K562 (cell line): ENCODE measurements at regions not wholly inside any gene's neighbourhood (a gene's known extent, or its start where the extent isn't known, plus 50 kb on each side); places are given as distances from the start of the nearest gene placed in this dataset.

Source experiments
- ATAC-seq: fragments of 200-7000 bp; cut with Tn5 transposase; 3 replicates; pipeline ENCODE4 v1.9.1; 2020; ENCODE audit warnings: moderate library complexity
- BruUV-seq: library from RNA; stranded (reverse); fragments of 400-500 nt; replicated peaks from 2 replicates; lab custom pipeline; 2021; lab: Mats Ljungman, UMichigan
- CTCF ChIA-PET: fragments of 300-600 bp; formaldehyde crosslinking; extraction: SDS; loops from one replicate; lab custom pipeline; 2021; ENCODE audit warnings: low intra/inter-chr PET ratio; lab: Yijun Ruan, JAX
- POLR2A ChIA-PET: fragments of 300-600, 350-650 bp; sonication (Branson Sonifier 250); formaldehyde crosslinking; extraction: SDS; loops from one replicate; lab custom pipeline; 2021; ENCODE audit warnings: antibody characterized with exemption, inconsistent platforms; lab: Yijun Ruan, JAX
- DNase-seq, 4 experiments: peaks; one replicate each; pipeline versions ENCODE4 v3.0.0 to v3.0.0-alpha.2; 2011 to 2018; ENCODE audit warnings: low spot score in 3 of 4, mixed read lengths in 3 of 4; ENCODE audit errors: extremely low read depth in 1 of 4
- FAIRE-seq: peaks from 2 replicates; lab custom pipeline; 2011; peaks lifted over from hg19 to GRCh38; lab: Jason Lieb, UNC
- H2AFZ ChIP-seq: 2 replicates; pipeline ENCODE4 v1.6.0; 2011; ENCODE audit warnings: low read depth, low read length, control low read depth, inconsistent platforms
- H3K27ac ChIP-seq: fragments of 200-600 bp; 3 replicates; pipeline ENCODE4 v1.8.0; 2011; ENCODE audit warnings: low read depth, mild to moderate bottlenecking, control low read depth, inconsistent platforms, low read length, moderate library complexity, mixed read lengths; ENCODE audit errors: extremely low read depth
- H3K27me3 ChIP-seq, 2 experiments: fragments of 300-600 bp in 1 of 2; 2 replicates in 1 of 2; 3 replicates in 1 of 2; pipeline versions ENCODE4 v1.6.0 to v1.8.0; 2011; ENCODE audit warnings: inconsistent platforms in 2 of 2, low read length in 2 of 2, mild to moderate bottlenecking in 1 of 2, mixed read lengths in 1 of 2, moderate library complexity in 1 of 2; ENCODE audit not compliant: control insufficient read depth in 2 of 2, insufficient read depth in 2 of 2
- H3K36me3 ChIP-seq: fragments of 300-600 bp; 3 replicates; pipeline ENCODE4 v1.8.0; 2011; ENCODE audit warnings: mild to moderate bottlenecking, low read length, inconsistent platforms; ENCODE audit not compliant: control insufficient read depth, insufficient read depth
- H3K4me1 ChIP-seq, 2 experiments: fragments of 200-600 bp in 1 of 2; replicated peaks in 1 of 2; 2 replicates in 1 of 2; 3 replicates in 1 of 2; pipeline versions ENCODE4 v1.5.1 to v1.8.0; 2011; ENCODE audit warnings: inconsistent platforms in 2 of 2, low read length in 2 of 2, mild to moderate bottlenecking in 1 of 2, mixed read lengths in 1 of 2, moderate library complexity in 1 of 2; ENCODE audit not compliant: control insufficient read depth in 2 of 2, insufficient read depth in 2 of 2
- H3K4me2 ChIP-seq: 2 replicates; pipeline ENCODE4 v1.6.1; 2011; ENCODE audit warnings: low read length, control low read depth, inconsistent platforms, mixed read lengths; ENCODE audit not compliant: insufficient read depth
- H3K4me3 ChIP-seq: fragments of 200-600 bp; sonication (generic), shearing (Covaris generic); 2 replicates; pipeline ENCODE4 v1.5.1; 2016; ENCODE audit warnings: control low read depth, inconsistent platforms
- H3K79me2 ChIP-seq: fragments of 200-600 bp; 3 replicates; pipeline ENCODE4 v1.8.0; 2011; ENCODE audit warnings: low read length, inconsistent platforms; ENCODE audit not compliant: control insufficient read depth, insufficient read depth
- H3K9ac ChIP-seq, 2 experiments: 2 replicates each; pipeline versions ENCODE4 v1.6.0 to v1.6.1; 2011; ENCODE audit warnings: low read depth in 2 of 2, low read length in 2 of 2, control low read depth in 1 of 2, inconsistent platforms in 1 of 2, mild to moderate bottlenecking in 1 of 2, mixed read lengths in 1 of 2; ENCODE audit not compliant: insufficient read depth in 1 of 2
- H3K9me1 ChIP-seq: one replicate; pipeline ENCODE4 v1.6.0; 2011; ENCODE audit warnings: inconsistent platforms, mild to moderate bottlenecking, low read length, moderate library complexity; ENCODE audit not compliant: control insufficient read depth, insufficient read depth
- H3K9me3 ChIP-seq: replicated peaks from 2 replicates; pipeline ENCODE4 v1.5.1; 2011; ENCODE audit warnings: low read depth, low read length, inconsistent platforms; ENCODE audit not compliant: control insufficient read depth, insufficient read depth
- H4K20me1 ChIP-seq: replicated peaks from 2 replicates; pipeline ENCODE4 v1.6.1; 2011; ENCODE audit warnings: low read length, inconsistent platforms, mixed read lengths; ENCODE audit not compliant: control insufficient read depth, insufficient read depth
- ATF1 ChIP-seq, 2 experiments: fragments of 450-650 bp in 1 of 2; IDR thresholded peaks; 2 replicates each; pipeline ENCODE4 v1.6.1; 2016; ENCODE audit warnings: missing compliant biosample characterization in 1 of 2, missing genetic modification characterization in 1 of 2
- PHTF2 ChIP-seq: fragments of 250-450 bp; sonication (Bioruptor Pico); IDR thresholded peaks from 2 replicates; pipeline ENCODE4 v1.5.0; 2021; ENCODE audit warnings: mild to moderate bottlenecking
- TCF7 ChIP-seq: sonication (generic); IDR thresholded peaks from 2 replicates; pipeline ENCODE4 v1.6.1; 2016; ENCODE audit warnings: antibody characterized with exemption, borderline replicate concordance
- TGIF2 ChIP-seq: sonication (generic); formaldehyde crosslinking; IDR thresholded peaks from 2 replicates; pipeline ENCODE4 v1.8.1; 2022; ENCODE audit warnings: mild to moderate bottlenecking, missing genetic modification reagents, moderate library complexity
- ZNF408 ChIP-seq: fragments of 250-450 bp; sonication (Bioruptor Pico); IDR thresholded peaks from 2 replicates; pipeline ENCODE4 v1.4.0; 2020; ENCODE audit warnings: low read depth, mild to moderate bottlenecking, moderate library complexity
- WGBS: fragments of 100-300 bp; shearing (Covaris generic); methylation state at CpG from one replicate; pipeline ENCODE4 v1.1.6; 2016; ENCODE audit warnings: low coverage, mixed read lengths; ENCODE audit not compliant: insufficient coverage; ENCODE audit errors: missing lambda C conversion rate; 5-methylcytosine and 5-hydroxymethylcytosine counted together
- in situ Hi-C: fragments of 300-500 bp; cut with MboI; formaldehyde crosslinking; loops from 4 replicates; pipeline ENCODE4 v1.15.0; 2018; ENCODE audit warnings: inconsistent platforms, mixed read lengths
- intact Hi-C: fragments of 100-400 bp; cut with micrococcal nuclease; formaldehyde crosslinking; loops from 2 replicates; pipeline ENCODE4 v1.14.2; 2022
- TF ChIP-seq, protein P1 (sequence below): fragments of 250-450 bp; sonication (Bioruptor Pico); IDR thresholded peaks from 2 replicates; pipeline ENCODE4 v1.8.0; 2022; ENCODE audit warnings: inconsistent platforms
- TF ChIP-seq, protein P2 (sequence below), 3 experiments: IDR thresholded peaks in 2 of 3; conservative IDR thresholded peaks in 1 of 3; 2 replicates each; pipeline ENCODE4 v1.5.1; 2011 to 2012; ENCODE audit warnings: low read length in 3 of 3, mild to moderate bottlenecking in 3 of 3, control low read depth in 2 of 3, improper control_type of control experiment in 1 of 3, inconsistent platforms in 1 of 3, low read depth in 1 of 3, mixed read lengths in 1 of 3, moderate library complexity in 1 of 3; ENCODE audit not compliant: insufficient read depth in 2 of 3
- TF ChIP-seq, protein P3 (sequence below): IDR thresholded peaks from 2 replicates; pipeline ENCODE4 v1.6.1; 2014; ENCODE audit warnings: antibody characterized with exemption

DNA sequence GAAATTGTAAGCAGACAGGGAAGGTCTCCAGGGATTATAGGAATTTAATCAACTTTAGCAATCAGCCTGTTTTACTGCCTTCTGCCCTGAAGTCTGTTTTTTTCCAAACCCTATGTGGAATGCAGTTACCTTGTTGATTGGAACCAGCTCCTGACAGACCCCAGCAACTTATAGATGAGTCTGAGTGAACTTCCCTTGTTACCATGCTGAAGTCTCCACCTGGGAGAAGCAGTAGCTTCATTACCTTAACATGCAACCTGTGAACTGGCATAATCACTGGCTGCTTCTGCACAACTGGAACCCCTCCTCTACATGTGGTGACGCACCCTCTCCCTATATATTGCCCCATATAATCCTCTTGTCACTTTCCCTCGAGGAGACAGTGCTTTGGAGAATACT, 226.3 kb upstream of the SPOPL start (continued):
- TF ChIP-seq, protein P1, sequence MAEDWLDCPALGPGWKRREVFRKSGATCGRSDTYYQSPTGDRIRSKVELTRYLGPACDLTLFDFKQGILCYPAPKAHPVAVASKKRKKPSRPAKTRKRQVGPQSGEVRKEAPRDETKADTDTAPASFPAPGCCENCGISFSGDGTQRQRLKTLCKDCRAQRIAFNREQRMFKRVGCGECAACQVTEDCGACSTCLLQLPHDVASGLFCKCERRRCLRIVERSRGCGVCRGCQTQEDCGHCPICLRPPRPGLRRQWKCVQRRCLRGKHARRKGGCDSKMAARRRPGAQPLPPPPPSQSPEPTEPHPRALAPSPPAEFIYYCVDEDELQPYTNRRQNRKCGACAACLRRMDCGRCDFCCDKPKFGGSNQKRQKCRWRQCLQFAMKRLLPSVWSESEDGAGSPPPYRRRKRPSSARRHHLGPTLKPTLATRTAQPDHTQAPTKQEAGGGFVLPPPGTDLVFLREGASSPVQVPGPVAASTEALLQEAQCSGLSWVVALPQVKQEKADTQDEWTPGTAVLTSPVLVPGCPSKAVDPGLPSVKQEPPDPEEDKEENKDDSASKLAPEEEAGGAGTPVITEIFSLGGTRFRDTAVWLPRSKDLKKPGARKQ (CRISPR knock-in tag): no peak
- TF ChIP-seq ZNF408 (CRISPR knock-in tag): no peak

DNA sequence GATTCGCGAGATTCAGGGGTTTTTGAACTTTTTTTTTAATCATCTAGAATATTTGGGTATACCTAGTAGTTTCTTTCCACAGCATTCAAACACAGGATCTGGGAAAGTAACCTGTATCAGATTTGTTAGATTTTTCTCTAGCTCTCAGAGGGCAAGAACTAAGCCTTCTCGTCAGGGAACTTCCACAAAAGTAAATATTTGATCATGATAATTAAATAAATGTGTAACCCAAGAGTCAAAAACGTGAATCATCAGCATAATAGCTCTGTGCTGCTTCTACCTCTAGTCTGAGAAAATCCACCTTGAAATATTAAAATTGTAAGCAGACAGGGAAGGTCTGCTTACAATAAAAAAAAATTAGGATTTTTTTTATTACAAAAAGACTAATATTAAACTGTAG, 225.7 kb upstream of the SPOPL start:
- DNase-seq (no peak), FAIRE-seq (no peak), ATAC-seq (no peak)
- Histone ChIP-seq H3K9me3 (no peaks in the 10 kb centered on the region), H3K4me1 (peaks cover 0 to 3% of the 10 kb centered on the region in 2 experiments; a peak in 1 of 5 replicates), H3K27ac (no peak overlapping the region), H3K9ac (no peak overlapping the region), H2AFZ (no peak overlapping the region), H3K4me3 (no peak overlapping the region), H3K36me3 (no peaks in the 10 kb centered on the region), H3K79me2 (no peaks in the 10 kb centered on the region), H4K20me1 (no peaks in the 10 kb centered on the region), H3K4me2 (no peak overlapping the region), H3K9me1 (no peaks in the 10 kb centered on the region), H3K27me3 (no peaks in the 10 kb centered on the region)
- WGBS: 0% methylated on average over 4 of the region's 4 CpGs
- TF ChIP-seq TGIF2 (no peak), PHTF2 (CRISPR knock-in tag) (no peak), ATF1 (CRISPR knock-in tag; IDR thresholded peaks at IDR 0.05) (no peak), ATF1 (tag; IDR thresholded peaks at IDR 0.05) (no peak), TCF7 (no peak)
- TF ChIP-seq, protein P2, sequence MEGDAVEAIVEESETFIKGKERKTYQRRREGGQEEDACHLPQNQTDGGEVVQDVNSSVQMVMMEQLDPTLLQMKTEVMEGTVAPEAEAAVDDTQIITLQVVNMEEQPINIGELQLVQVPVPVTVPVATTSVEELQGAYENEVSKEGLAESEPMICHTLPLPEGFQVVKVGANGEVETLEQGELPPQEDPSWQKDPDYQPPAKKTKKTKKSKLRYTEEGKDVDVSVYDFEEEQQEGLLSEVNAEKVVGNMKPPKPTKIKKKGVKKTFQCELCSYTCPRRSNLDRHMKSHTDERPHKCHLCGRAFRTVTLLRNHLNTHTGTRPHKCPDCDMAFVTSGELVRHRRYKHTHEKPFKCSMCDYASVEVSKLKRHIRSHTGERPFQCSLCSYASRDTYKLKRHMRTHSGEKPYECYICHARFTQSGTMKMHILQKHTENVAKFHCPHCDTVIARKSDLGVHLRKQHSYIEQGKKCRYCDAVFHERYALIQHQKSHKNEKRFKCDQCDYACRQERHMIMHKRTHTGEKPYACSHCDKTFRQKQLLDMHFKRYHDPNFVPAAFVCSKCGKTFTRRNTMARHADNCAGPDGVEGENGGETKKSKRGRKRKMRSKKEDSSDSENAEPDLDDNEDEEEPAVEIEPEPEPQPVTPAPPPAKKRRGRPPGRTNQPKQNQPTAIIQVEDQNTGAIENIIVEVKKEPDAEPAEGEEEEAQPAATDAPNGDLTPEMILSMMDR (IDR thresholded peaks at IDR 0.05 in 2 of 3, conservative IDR thresholded peaks at IDR 0.05 in 1 of 3; ENCODE audit: insufficient read depth in 2 of 3, low read depth in 1 of 3, low read length in 3 of 3): no peak
- TF ChIP-seq, protein P3, sequence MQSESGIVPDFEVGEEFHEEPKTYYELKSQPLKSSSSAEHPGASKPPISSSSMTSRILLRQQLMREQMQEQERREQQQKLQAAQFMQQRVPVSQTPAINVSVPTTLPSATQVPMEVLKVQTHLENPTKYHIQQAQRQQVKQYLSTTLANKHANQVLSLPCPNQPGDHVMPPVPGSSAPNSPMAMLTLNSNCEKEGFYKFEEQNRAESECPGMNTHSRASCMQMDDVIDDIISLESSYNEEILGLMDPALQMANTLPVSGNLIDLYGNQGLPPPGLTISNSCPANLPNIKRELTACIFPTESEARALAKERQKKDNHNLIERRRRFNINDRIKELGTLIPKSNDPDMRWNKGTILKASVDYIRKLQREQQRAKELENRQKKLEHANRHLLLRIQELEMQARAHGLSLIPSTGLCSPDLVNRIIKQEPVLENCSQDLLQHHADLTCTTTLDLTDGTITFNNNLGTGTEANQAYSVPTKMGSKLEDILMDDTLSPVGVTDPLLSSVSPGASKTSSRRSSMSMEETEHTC: no peak
- POLR2A ChIA-PET: no interaction called here
- intact Hi-C loops: no loop called here
- BruUV-seq: no TSS peak
- CTCF ChIA-PET: no interaction called here
- in situ Hi-C loops: no loop called here
